GM21423 (cell line): ENCODE measurements at regions not wholly inside any gene's neighbourhood (a gene's known extent, or its start where the extent isn't known, plus 50 kb on each side); places are given as distances from the start of the nearest gene placed in this dataset.
"Not testable (repeated sequence)": the region's sequence is repeated elsewhere in the genome, so short reads cannot be mapped to it uniquely, and the experiment has no call there.

Experiments
- ATAC-seq: cut with Tn5 transposase; IDR thresholded peaks from one replicate; pipeline ENCODE4 v1.9.1; 2021; ENCODE audit warnings: mild to moderate bottlenecking, moderate library complexity; ENCODE audit not compliant: unreplicated experiment

DNA sequence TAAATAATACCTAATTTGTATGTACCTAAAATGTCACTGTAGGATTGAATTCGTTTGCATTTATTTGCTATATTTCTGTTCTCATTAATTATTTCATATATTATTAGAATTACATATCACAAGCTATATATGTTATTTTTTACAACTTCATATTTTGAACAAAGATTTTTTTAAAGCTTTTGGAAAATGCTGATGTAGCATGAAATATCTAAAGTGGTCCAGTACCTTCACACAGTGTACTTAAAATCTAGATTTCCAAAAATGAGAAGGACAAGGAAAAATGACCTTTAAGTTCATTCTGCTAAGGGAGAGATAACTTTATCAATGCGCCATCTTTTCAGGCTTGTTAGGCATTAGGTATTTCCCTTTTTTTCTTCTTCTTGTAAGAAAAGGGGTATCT, 71.8 kb downstream of the LARP7 start:
- ATAC-seq, result no peak

DNA sequence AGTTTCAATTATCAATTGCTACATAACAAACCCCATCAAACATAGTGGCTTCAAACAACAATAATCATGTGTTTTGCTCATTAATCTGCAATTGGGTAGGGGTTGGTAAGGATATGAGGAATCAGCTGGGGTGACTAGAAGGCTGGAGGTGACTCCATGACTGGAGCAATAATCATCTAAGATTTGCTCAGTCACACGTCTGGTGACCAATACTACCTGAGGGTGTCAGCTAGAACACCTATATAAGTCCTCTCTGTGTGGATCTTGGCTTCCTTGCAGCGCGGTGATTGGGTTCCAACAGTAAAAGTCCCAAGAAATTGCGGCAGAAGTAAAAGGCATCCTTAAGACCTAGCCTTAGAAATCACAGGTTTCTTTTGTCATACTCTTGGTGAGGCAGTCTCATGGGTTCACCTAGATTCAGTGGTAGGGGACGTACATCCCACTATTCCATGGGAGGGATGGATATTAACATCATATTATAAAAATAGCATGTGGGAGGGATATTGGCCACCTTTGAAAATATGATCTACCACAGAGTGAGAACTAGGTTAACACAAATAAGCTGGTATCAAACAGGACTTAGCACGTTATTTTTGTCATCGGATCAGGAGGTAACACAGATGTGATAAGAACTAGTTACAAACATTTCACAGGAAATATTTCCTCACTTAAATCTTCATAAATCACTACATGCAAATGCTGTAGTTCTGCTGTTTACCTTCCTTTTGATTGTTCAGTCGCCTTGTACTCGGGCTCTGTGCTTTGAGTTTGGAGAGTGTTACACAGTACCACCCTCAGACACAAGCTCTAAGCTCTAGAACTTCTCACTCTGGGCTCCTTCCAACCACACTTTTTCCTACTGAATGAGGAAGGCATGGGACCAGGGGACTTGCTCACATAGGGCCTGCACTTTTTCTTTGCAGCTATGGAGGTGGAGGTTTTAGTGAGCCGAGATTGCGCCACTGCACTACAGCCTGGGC, 78.3 kb downstream of the LARP7 start:
- no peak for ATAC-seq

DNA sequence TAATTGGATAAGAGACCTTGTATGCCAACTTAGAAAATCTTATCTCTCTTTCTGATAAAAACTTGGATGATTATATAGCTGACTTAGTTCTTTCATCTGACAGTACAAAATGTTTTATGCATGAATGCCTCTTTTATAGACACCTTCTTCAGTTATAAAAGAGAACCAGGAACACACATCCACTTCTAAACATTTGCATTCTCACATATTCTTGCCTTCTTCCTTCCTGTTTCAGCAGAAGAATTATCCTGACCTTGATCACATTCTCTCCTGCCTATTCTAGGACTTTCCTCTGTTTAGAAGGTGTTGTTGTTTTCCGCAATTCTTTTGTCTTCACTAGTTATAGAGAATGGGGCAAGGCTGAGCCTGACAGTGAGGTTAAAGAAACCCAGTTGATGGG, 80.9 kb downstream of the LARP7 start:
- ATAC-seq, result no peak

DNA sequence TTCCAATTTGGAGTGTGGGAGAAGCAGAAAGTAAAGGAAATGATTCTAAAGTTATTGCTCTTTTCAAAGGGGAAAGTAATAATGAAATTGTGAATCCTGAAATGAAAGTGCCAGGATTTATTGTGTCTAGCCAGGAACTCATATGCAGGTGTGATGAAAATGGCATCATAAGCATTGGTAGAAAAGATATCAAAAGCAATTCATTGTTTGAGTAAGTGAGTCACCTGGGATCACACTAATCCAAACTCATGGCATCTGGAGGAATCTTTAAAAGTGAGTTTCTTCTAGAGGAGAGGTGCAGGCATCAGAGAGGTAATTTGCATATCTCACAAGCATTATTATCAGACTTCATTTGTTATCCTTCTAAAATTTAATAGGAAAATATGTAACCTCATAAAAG, 84.7 kb downstream of the LARP7 start:
- ATAC-seq, result no peak

DNA sequence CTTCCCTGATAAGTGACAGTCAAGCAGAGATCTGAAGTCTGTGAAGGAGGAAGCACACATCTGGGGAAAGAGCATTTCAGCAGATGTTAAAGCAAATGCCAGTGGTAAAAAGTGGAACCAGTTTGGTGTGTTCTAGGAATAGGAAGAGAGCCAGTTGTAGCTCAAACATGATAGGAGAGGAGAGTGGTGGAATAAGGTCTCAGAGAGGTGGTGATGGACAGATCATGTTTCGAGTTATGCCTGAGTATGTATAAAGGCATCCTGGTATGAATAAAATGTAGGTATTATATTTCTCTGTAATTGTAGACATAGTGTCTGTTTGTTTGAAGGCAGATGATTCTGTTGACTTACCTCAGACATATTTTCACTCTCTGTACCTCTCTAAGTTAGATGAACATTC, 89.1 kb downstream of the LARP7 start:
- no peak for ATAC-seq

DNA sequence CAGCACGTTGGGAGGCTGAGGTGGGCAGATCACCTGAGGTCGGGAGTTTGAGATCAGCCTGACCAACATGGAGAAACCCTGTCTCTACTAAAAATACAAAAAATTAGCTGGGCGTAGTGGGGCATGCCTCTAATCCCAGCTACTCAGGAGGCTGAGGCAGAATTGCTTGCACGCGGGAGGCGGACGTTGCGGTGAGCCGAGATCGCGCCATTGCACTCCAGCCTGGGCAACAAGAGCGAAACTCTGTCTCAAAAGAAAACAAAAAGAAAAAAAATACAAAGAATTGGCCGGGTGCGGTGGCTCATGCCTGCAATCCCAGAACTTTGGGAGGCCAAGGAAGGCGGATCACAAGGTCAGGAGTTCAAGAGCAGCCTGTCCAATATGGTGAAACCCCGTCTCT, 90.8 kb downstream of the LARP7 start:
- ATAC-seq, result not testable (repeated sequence)

DNA sequence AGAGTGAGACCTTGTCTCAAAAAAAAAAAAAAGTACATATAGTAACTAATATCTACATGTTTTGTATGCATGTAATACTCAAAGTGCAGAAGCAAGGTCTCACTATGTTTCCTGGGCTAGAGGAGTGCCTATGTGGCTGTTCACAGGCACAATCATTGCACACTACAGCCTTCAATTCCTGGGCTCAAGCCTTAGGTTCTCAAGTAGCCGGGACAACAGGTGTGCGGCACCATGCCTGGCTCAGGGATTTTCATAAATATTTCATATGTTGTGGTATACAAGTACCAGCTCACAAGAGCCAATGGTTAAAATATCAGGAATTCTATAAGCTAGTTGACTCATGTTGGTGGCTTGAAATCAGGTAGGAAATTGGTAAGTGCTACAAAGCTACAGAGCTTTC, 94.8 kb downstream of the LARP7 start:
- no peak for ATAC-seq

DNA sequence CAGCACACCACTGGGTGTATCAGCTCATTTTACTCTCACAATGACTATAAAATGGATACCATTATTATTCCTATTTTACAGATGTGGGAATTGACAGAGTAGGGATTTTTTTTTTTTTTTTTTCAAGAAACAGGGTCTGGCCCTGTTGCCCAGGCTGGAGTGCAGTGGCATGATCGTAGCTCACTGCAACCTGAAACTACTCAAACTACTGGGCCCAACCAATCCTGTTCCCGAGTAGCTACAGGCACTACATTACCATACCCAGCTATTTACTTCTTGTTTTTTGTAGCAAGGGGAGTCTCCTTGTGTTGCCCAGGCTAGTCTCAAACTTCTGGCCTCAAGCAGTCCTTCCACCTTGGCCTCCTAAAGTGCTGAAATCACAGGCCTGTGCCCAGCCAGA, 95.2 kb downstream of the LARP7 start:
- ATAC-seq, result no peak

DNA sequence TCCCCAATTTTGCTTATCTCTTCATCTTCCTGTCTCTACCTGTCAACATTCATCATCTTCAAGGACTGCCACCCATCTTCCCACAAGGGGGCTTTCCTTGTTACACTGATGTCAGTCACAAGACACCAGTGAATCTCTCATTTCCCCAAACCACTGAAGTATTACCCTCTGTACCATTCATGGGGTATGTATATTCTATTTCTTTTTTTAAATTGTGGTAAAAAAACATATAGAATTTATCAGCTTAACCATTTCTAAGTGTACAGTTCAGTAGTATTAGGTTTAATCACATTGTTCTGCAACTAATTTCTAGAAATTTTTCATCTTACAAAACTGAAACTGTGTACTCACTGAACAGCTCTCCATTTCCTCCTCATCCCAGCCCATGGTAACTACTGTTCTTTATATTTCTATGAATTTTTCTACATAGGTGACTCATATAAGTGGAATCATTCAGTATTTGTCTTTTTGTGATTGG, 98.6 kb downstream of the LARP7 start:
- ATAC-seq, result peak; percentile 70

DNA sequence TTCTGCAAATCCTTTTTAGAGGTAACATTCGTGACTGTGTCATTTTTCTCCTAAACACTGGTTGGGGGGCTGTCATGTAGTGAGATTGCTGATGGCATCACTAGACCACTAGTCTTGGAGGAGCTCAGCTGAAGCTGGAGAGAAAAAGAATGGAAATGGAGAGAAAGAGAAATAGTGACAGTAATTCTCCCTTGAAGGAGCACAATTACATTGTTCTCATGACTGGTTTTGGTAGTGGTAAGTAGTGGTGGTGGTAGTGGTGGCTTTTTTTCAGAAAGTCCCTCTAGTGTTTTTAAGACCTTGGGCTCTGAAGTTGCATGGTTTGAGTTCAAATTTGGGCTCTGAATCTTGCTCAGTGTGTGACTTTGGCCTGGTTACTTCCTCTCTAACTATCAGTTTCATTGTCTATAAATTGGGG, 99.8 kb downstream of the LARP7 start:
- peak; percentile 42 for ATAC-seq

DNA sequence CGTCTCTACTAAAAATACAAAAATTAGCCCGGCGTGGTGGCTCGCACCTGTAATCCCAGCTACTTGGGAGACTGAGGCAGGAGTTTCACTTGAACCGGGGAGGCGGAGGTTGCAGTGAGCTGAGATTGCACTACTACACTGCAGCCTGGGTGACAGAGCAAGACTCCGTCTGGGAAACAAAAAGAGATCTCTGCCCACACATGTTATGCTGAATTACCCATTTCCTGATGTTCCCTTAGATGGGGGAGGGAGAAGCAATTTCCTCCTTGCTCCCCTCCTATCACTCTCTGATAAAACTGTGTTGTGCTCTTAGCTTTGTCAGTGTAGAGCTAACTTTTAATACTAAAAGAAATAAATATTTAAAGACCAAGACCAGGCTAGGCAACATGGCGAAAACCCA, 102.5 kb downstream of the LARP7 start:
- ATAC-seq, result no peak

DNA sequence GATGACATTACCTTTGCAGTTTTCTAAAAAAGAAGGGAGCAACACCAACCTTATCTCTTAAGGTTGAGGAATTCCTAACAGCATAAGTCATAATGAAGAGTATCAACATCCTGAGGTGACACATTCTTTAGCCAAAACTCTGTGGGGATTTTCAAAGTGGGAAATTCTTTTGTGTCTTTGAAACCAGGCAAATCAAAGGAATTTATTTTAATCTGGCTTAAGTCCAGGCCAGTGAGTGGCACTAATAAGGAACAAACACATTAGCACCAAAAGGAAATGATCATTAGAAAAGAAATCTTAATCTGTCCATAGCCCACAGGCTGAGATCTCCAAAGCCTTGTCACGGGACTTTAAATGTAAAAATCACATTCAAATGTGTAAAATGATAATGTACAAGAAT, 110.1 kb downstream of the LARP7 start:
- no peak for ATAC-seq

DNA sequence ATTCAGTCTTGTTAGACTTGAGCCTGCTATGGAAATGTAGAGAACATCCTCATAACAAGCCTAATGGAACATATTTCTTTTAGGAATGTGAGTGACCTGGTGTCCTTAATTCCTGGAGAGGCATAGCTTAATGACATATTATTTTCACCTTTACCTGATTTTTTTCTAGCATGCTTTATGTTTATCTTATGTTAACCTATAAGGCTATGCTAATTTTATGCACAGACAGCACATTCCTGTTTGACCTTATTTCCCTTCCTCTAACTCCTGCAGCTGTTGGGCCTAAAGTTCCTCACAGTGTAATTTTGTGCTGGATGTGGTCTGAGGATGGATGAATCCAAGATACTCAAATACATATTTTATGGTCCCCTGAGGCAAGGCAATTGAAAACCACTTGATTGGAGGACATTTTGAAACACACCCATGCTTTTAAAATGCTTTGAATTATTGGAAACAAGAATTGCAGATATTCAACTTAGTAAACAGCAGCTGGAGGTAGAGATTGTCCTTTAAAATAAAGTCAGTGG, 111.5 kb downstream of the LARP7 start:
- no peak for ATAC-seq

DNA sequence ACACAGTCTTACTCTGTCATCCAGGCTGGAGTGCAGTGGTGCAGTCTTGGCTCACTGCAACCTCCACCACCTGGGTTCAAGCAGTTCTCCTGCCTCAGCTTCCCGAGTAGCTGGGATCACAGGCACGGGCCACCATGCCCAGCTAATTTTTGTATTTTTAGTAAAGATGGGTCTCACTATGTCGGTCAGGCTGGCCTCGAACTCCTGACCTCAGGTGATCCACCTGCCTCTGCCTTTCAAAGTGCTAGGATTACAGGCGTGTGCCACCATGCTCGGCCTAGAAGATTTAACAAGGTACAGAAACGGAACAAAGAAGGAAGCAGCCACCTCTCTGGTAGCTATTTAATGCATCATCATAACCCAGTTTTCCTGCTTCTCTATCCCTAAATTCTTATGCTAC, 113.8 kb downstream of the LARP7 start:
- not testable (repeated sequence) for ATAC-seq

DNA sequence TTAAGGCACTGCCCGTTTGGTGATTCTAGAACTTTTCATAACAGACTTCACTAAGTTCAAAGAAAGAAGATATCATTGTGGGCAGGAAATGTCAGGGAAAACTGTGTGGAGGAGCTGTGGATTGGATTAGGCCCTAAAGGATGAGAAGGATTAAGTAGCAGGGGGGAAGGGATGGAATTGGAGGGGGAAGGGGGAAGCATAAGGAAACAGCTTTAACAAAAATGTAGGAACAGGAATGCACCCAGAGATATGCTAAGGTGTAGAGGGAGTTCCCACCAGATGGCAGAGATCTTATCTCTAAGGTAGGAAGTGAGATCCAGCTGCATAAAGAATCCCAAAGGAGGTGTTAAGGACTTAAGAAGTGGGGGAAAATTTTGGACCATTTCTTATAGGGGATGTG, 114.5 kb downstream of the LARP7 start:
- no peak for ATAC-seq

DNA sequence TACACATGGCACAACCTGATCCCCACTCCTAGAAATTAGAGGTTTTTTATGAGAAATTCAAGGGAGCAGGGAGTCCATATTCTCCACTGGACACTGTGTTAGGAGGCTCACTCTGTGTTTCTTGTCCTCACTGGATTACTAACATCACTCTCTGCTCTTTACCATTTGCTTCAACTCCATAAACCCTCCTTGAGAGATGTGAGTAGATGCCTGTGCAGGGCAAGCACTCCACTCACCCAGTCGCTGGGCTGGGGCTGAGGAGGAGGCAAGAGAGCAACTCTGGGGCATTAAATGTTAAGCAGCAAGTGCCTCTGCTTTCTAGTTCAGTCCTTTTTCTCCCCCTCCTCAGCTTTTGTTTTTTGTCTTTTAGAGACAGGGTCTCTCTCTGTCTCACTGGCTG, 115.1 kb downstream of the LARP7 start:
- no peak for ATAC-seq

DNA sequence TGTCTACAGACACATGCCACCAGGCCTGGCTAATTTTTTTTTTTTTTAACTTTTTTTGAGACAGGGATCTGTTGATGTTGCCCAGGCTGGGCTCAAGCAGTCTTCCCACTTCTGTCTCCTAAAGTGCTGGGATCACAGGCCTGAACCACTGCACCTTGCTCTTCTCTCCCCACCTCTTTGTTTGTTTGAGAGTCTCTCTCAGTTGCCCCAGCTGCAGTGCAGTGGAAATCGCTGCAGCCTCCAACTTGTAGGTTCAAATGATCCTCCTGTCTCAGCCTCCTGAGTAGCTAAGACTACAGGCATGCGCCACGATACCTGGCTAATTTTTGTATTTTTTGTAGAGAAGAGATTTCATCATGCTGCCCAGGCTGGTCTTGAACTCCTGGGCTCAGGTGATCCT, 115.6 kb downstream of the LARP7 start:
- no peak for ATAC-seq

DNA sequence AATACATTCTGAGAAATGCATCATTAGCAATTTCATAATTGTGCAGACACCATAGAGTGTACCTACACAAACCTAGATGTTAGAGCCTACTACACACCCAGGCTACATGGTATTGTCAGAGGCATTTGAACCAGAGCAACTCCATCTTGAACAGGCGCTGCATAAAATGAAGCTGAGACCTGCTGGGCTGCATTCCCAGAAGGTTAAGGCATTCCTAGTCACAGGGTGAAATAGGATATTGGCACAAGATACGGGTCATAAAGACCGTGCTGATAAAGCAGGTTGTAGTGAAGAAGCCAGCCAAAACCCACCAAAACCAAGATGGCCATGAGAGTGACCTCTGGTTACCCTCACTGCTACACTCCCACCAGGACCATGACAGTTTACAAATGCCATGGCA, 116.4 kb downstream of the LARP7 start:
- no peak for ATAC-seq

DNA sequence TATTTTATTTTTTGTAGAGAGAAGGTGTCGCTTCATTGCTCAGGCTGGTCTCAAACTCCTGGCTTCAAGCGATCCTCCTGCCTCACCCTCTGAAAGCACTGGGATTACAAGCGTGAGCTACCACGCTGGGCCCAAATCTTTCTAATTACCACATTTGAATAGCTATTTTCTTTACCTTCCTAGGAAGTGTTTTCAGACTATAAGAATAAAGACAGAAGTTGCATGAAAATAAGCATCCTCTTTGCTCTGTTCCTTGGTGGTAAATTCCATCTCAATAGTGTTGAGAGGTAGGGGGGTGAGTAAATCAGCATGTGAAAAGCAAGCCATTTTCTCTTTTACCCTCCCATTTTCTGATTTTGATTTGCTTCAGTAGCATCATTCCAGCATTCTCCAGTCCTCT, 122.4 kb downstream of the LARP7 start:
- no peak for ATAC-seq

DNA sequence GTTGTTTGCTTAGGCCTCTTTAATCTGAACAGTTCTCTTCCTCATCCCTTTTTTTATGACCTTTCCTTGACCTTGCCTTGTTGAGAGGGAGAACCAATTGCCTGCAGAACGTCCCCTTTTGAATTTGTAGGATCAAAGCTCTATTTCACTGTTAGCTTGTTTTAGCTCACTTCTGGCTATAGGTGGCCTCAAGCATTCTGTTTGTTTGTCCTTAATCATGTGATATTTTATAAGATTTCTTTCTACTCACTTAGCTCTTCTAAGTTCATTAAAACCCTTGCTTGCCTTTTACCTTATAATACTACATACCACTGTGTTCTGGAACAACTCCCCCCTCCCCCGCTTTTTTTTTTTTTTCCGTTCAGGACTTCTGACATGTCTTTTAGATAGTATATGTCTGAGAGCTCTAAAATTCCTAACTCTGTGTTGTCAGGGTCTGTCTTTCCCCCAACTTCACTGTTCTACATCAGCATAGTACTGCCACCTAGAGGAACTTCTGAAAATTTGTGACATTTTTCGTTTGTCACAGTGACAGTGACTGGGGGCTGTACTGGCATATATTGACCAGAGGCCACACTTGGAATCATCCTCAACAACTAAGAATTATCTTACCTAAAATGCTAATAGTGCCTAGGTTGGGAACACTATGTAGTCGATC, 128.5 kb downstream of the LARP7 start:
- ATAC-seq, result no peak

DNA sequence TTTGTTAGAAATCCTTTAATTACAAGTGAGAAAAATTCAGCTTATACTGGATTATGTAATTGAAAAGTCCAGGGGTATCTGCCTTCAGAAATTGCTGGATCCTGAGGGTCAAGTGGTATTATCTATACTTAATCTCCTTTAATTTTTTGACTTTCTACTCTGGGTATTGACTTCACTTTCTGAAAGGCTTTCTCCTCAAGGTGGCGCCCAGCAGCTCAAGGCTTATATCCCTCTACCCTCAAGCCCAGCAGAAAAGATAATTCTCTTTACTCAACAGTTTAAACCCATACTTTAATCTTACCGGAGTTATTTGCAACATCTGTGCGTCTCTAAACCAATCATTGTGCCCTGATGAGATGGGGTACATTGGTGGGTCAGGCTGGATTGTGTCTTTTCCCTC, 129.5 kb downstream of the LARP7 start:
- no peak for ATAC-seq

DNA sequence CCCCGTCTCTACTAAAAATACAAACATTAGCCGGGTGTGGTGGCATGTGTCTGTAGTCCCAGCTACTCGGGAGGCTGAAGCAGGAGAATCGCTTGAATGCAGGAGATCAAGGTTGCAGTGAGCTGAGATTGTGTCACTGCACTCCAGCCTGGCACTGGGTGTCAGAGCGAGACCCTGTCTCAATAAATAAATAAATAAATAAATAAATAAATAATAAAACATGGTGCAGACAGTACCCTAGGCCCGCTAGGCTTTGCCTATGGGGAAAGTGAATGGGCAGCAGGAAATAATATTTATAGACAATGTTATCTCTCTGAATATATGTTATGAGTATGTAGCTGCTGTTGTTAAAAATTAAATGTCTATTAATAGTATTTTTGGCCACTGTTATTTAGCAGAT, 130.4 kb downstream of the LARP7 start:
- ATAC-seq, result no peak
